HepG2 (cell line): ENCODE measurements at regions not wholly inside any gene's neighbourhood (a gene's known extent, or its start where the extent isn't known, plus 50 kb on each side); places are given as distances from the start of the nearest gene placed in this dataset.

ENCODE experiments used
- ATAC-seq: fragments of 200-7000 bp; cut with Tn5 transposase; 3 replicates; pipeline ENCODE4 v1.9.1; 2020; ENCODE audit warnings: mild to moderate bottlenecking, moderate library complexity
- BruUV-seq: library from RNA; stranded (reverse); fragments of 400-500 nt; replicated peaks from 2 replicates; lab custom pipeline; 2021; lab: Mats Ljungman, UMichigan
- CTCF ChIA-PET: fragments of 300-600 bp; formaldehyde crosslinking; extraction: SDS; loops from one replicate; lab custom pipeline; 2021; ENCODE audit warnings: low total read pairs, inconsistent platforms, low intra/inter-chr PET ratio; lab: Yijun Ruan, JAX
- POLR2A ChIA-PET: fragments of 350-600 bp; sonication (Branson Sonifier 250); formaldehyde crosslinking; loops from one replicate; lab custom pipeline; 2020; ENCODE audit warnings: antibody characterized with exemption, inconsistent platforms; lab: Yijun Ruan, JAX
- DNase-seq: peaks from one replicate; pipeline ENCODE4 v3.0.0-alpha.2; 2015; ENCODE audit warnings: low spot score
- FAIRE-seq: peaks from 3 replicates; lab custom pipeline; 2011; peaks lifted over from hg19 to GRCh38; lab: Jason Lieb, UNC
- H2AFZ ChIP-seq: one replicate; pipeline ENCODE4 v1.6.1; 2011; ENCODE audit warnings: low read length, inconsistent platforms
- H3K27ac ChIP-seq: fragments of 300-600 bp; 3 replicates; pipeline ENCODE4 v1.8.0; 2011; ENCODE audit warnings: mixed run types, mild to moderate bottlenecking, mixed read lengths, low read length, inconsistent platforms; ENCODE audit not compliant: insufficient read depth; ENCODE audit errors: extremely low read length
- H3K27me3 ChIP-seq, 2 experiments: fragments of 200-600 bp in 1 of 2; 2 replicates in 1 of 2; 3 replicates in 1 of 2; pipeline versions ENCODE4 v1.6.0 to v1.8.0; 2011; ENCODE audit warnings: low read length in 2 of 2, mild to moderate bottlenecking in 2 of 2, moderate library complexity in 2 of 2, inconsistent platforms in 1 of 2; ENCODE audit not compliant: insufficient read depth in 2 of 2, control insufficient read depth in 1 of 2
- H3K36me3 ChIP-seq, 2 experiments: fragments of 200-600 bp in 1 of 2; replicated peaks in 1 of 2; 2 replicates in 1 of 2; 3 replicates in 1 of 2; pipeline versions ENCODE4 v1.5.1 to v1.8.0; 2011; ENCODE audit warnings: low read length in 2 of 2, inconsistent platforms in 1 of 2; ENCODE audit not compliant: insufficient read depth in 2 of 2, control insufficient read depth in 1 of 2
- H3K4me1 ChIP-seq: 2 replicates; pipeline ENCODE4 v1.5.1; 2012; ENCODE audit warnings: low read length, inconsistent platforms; ENCODE audit not compliant: insufficient read depth
- H3K4me2 ChIP-seq: 2 replicates; pipeline ENCODE4 v1.6.0; 2011; ENCODE audit warnings: low read depth, low read length, inconsistent platforms
- H3K4me3 ChIP-seq, 3 experiments: fragments of 200-600 bp in 1 of 3; sonication (generic), shearing (Covaris generic) in 1 of 3; replicated peaks in 1 of 3; 2 replicates each; pipeline ENCODE4 v1.5.1; 2011 to 2016; ENCODE audit warnings: low read length in 3 of 3, inconsistent platforms in 2 of 3, low read depth in 2 of 3, mild to moderate bottlenecking in 2 of 3, control low read depth in 1 of 3, mixed read lengths in 1 of 3; ENCODE audit not compliant: insufficient read depth in 1 of 3
- H3K79me2 ChIP-seq: one replicate; pipeline ENCODE4 v1.6.1; 2011; ENCODE audit warnings: low read length, inconsistent platforms; ENCODE audit not compliant: insufficient read depth
- H3K9ac ChIP-seq: 2 replicates; pipeline ENCODE4 v1.6.0; 2011; ENCODE audit warnings: mild to moderate bottlenecking, low read depth, low read length, inconsistent platforms; ENCODE audit not compliant: insufficient read depth
- H3K9me3 ChIP-seq: 2 replicates; pipeline ENCODE4 v1.5.1; 2012; ENCODE audit warnings: mild to moderate bottlenecking, low read length
- H4K20me1 ChIP-seq: 2 replicates; pipeline ENCODE4 v1.6.0; 2011; ENCODE audit warnings: inconsistent platforms, mild to moderate bottlenecking, low read length, moderate library complexity; ENCODE audit not compliant: insufficient read depth
- CHD4 ChIP-seq: fragments of 200-600 bp; sonication (generic); IDR thresholded peaks from 2 replicates; pipeline ENCODE4 v1.7.0; 2017; ENCODE audit warnings: mild to moderate bottlenecking, low read length, borderline replicate concordance
- DR1 ChIP-seq: sonication (generic); formaldehyde crosslinking; IDR thresholded peaks from 2 replicates; pipeline ENCODE4 v1.8.0; 2021; ENCODE audit warnings: mild to moderate bottlenecking, missing genetic modification reagents, inconsistent platforms
- ESRRA ChIP-seq: sonication (generic); formaldehyde crosslinking; IDR thresholded peaks from 2 replicates; pipeline ENCODE4 v1.5.1; 2020; ENCODE audit warnings: mild to moderate bottlenecking, low read depth, missing genetic modification reagents
- HDAC1 ChIP-seq: sonication (generic); formaldehyde crosslinking; IDR thresholded peaks from 2 replicates; pipeline ENCODE4 v1.5.1; 2020; ENCODE audit warnings: mild to moderate bottlenecking, missing genetic modification reagents
- HDAC2 ChIP-seq: sonication (generic); formaldehyde crosslinking; IDR thresholded peaks from 2 replicates; pipeline ENCODE4 v1.4.0; 2020; ENCODE audit warnings: missing genetic modification reagents
- HES4 ChIP-seq: sonication (generic); formaldehyde crosslinking; IDR thresholded peaks from 2 replicates; pipeline ENCODE4 v1.9.0; 2021; ENCODE audit warnings: mild to moderate bottlenecking, missing genetic modification reagents, borderline replicate concordance
- RBM22 ChIP-seq: fragments of 200-400 bp; formaldehyde crosslinking; optimal IDR thresholded peaks from 2 replicates; pipeline ENCODE3; 2017; ENCODE audit warnings: mild to moderate bottlenecking, low read length, moderate library complexity
- SOX6 ChIP-seq, 2 experiments: fragments of 450-650 bp in 1 of 2; sonication (generic) in 1 of 2; formaldehyde crosslinking in 1 of 2; IDR thresholded peaks; 2 replicates each; pipeline versions ENCODE4 v1.4.0 to v1.6.1; 2017 to 2020; ENCODE audit warnings: antibody characterized with exemption in 1 of 2, mild to moderate bottlenecking in 1 of 2, missing genetic modification reagents in 1 of 2
- SRF ChIP-seq: IDR thresholded peaks from 2 replicates; pipeline ENCODE4 v1.6.1; 2011; ENCODE audit warnings: mild to moderate bottlenecking, low read depth, low read length, moderate library complexity
- STAG1 ChIP-seq: sonication (generic); formaldehyde crosslinking; IDR thresholded peaks from 2 replicates; pipeline ENCODE4 v1.4.0; 2020; ENCODE audit warnings: missing genetic modification reagents
- YY1 ChIP-seq: IDR thresholded peaks from 2 replicates; pipeline ENCODE4 v1.6.1; 2011; ENCODE audit warnings: low read length, low read depth, moderate library complexity, mild to moderate bottlenecking; ENCODE audit not compliant: insufficient read depth, insufficient replicate concordance
- ZBTB7A ChIP-seq: sonication (generic); formaldehyde crosslinking; IDR thresholded peaks from 2 replicates; pipeline ENCODE4 v1.8.0; 2022; ENCODE audit warnings: mild to moderate bottlenecking, missing genetic modification reagents
- ZFY ChIP-seq: sonication (generic); formaldehyde crosslinking; IDR thresholded peaks from 2 replicates; pipeline ENCODE4 v1.4.0; 2020; ENCODE audit warnings: missing genetic modification reagents
- ZMYM2 ChIP-seq: sonication (generic); formaldehyde crosslinking; IDR thresholded peaks from 2 replicates; pipeline ENCODE4 v1.8.0; 2022; ENCODE audit warnings: mild to moderate bottlenecking, missing genetic modification reagents
- ZNF180 ChIP-seq: sonication (generic); formaldehyde crosslinking; IDR thresholded peaks from 2 replicates; pipeline ENCODE4 v1.4.0; 2020; ENCODE audit warnings: low read depth, missing genetic modification reagents, borderline replicate concordance
- ZNF235 ChIP-seq: sonication (generic); formaldehyde crosslinking; IDR thresholded peaks from 2 replicates; pipeline ENCODE4 v1.8.1; 2023; ENCODE audit warnings: mild to moderate bottlenecking, missing genetic modification reagents, borderline replicate concordance
- ZNF263 ChIP-seq: sonication (generic); formaldehyde crosslinking; IDR thresholded peaks from 2 replicates; pipeline ENCODE4 v1.4.0; 2020; ENCODE audit warnings: missing genetic modification reagents
- ZNF367 ChIP-seq: sonication (generic); formaldehyde crosslinking; IDR thresholded peaks from 2 replicates; pipeline ENCODE4 v1.4.0; 2020; ENCODE audit warnings: missing genetic modification reagents, borderline replicate concordance
- ZNF496 ChIP-seq: sonication (generic); formaldehyde crosslinking; IDR thresholded peaks from 2 replicates; pipeline ENCODE4 v1.8.1; 2023; ENCODE audit warnings: mild to moderate bottlenecking, moderate library complexity, missing genetic modification reagents; ENCODE audit not compliant: insufficient replicate concordance
- ZNF503 ChIP-seq: sonication (generic); formaldehyde crosslinking; IDR thresholded peaks from 2 replicates; pipeline ENCODE4 v1.4.0; 2020; ENCODE audit warnings: missing genetic modification reagents
- WGBS: methylation state at CpG from one replicate; pipeline ENCODE4 v1.1.6; 2017; ENCODE audit warnings: low lambda C conversion rate; 5-methylcytosine and 5-hydroxymethylcytosine counted together
- in situ Hi-C: cut with HindIII; loops from 2 replicates; pipeline ENCODE4 v1.10.0; 2017; ENCODE audit warnings: low pct_unique_long_range_greater_than_20kb; ENCODE audit not compliant: extremely low pct_ligation_motif_present
- intact Hi-C: fragments of 100-400 bp; cut with micrococcal nuclease; formaldehyde crosslinking; loops from one replicate; pipeline ENCODE4 v1.10.0; 2022; ENCODE audit not compliant: unreplicated experiment

GRCh38 chr5:138637256-138637655 is 62.1 kb upstream of the HSPA9 start (continued):
- TF ChIP-seq ZNF263 = no peak

- ATAC-seq = no peak
- WGBS = 22% methylated on average over 2 of the region's 5 CpGs
- peaks cover 2 to 25% of the 10 kb centered on the region in 2 experiments for H3K27me3 ChIP-seq
- no TSS peak for BruUV-seq
- CTCF ChIA-PET = no interaction called here
- in situ Hi-C loops = no loop called here
- H3K27ac ChIP-seq = no peak overlapping the region
- POLR2A ChIA-PET = no interaction called here
- TF ChIP-seq ZNF367 = no peak
- no peak for TF ChIP-seq RBM22
- no peak for TF ChIP-seq YY1
- no peak for TF ChIP-seq CHD4
- no peak for TF ChIP-seq ZNF503 (CRISPR knock-in tag)
- no peak for TF ChIP-seq STAG1 (CRISPR knock-in tag)
- no peak for TF ChIP-seq HDAC2 (CRISPR knock-in tag)
- no peak for TF ChIP-seq SRF
- no peak for TF ChIP-seq ZNF180 (CRISPR knock-in tag)
- no peak for TF ChIP-seq ZNF496 (CRISPR knock-in tag)
- TF ChIP-seq ZFY (CRISPR knock-in tag) = no peak
- no peak for TF ChIP-seq ESRRA (CRISPR knock-in tag)
- TF ChIP-seq HES4 (CRISPR knock-in tag) = no peak
- TF ChIP-seq DR1 = no peak
- no peak for TF ChIP-seq ZNF235 (CRISPR knock-in tag)
- TF ChIP-seq SOX6 (IDR thresholded peaks at IDR 0.05) = no peak
- TF ChIP-seq SOX6 (CRISPR knock-in tag; IDR thresholded peaks at IDR 0.05) = no peak
- no peak for TF ChIP-seq HDAC1 (CRISPR knock-in tag)
- no peak for TF ChIP-seq ZBTB7A (CRISPR knock-in tag)
- no peak for TF ChIP-seq ZMYM2 (CRISPR knock-in tag)
- H3K36me3 ChIP-seq = no peaks in the 10 kb centered on the region
- no peaks in the 10 kb centered on the region for H3K9me3 ChIP-seq
- H3K4me3 ChIP-seq = no peak overlapping the region
- no peak for DNase-seq
- no peaks in the 10 kb centered on the region for H3K4me1 ChIP-seq
- H3K79me2 ChIP-seq = no peaks in the 10 kb centered on the region
- no peak overlapping the region for H2AFZ ChIP-seq
- intact Hi-C loops = no loop called here
- FAIRE-seq = no peak
- no peak overlapping the region for H3K9ac ChIP-seq
- H4K20me1 ChIP-seq = no peaks in the 10 kb centered on the region
- no peak overlapping the region for H3K4me2 ChIP-seq
Measured at GRCh38 chr5:138636398-138636944, 61.3 kb upstream of the HSPA9 start.
